SK-N-SH treated with all-trans-retinoic acid at 6 μM for 48 hours (cell line): ENCODE measurements at regions not wholly inside any gene's neighbourhood (a gene's known extent, or its start where the extent isn't known, plus 50 kb on each side); places are given as distances from the start of the nearest gene placed in this dataset.

Experiments
- ATAC-seq: fragments of 200-7000 bp; cut with Tn5 transposase; 3 replicates; pipeline ENCODE4 v1.9.1; 2020; ENCODE audit warnings: mild to moderate bottlenecking, moderate library complexity
- ARNTL ChIP-seq: fragments of 450-650 bp; formaldehyde crosslinking; IDR thresholded peaks from 2 replicates; pipeline ENCODE4 v1.5.0; 2020; ENCODE audit warnings: low read depth, mild to moderate bottlenecking, moderate library complexity, borderline replicate concordance
- CSRNP3 ChIP-seq: fragments of 250-450 bp; sonication (Bioruptor Pico); IDR thresholded peaks from 2 replicates; pipeline ENCODE4 v1.5.1; 2021; ENCODE audit warnings: mild to moderate bottlenecking, moderate library complexity
- GLIS3 ChIP-seq: fragments of 250-450 bp; sonication (Bioruptor Pico); IDR thresholded peaks from 2 replicates; pipeline ENCODE4 v1.5.0; 2020; ENCODE audit warnings: mild to moderate bottlenecking, moderate library complexity
- OSR1 ChIP-seq: fragments of 250-450 bp; sonication (Bioruptor Pico); IDR thresholded peaks from 2 replicates; pipeline ENCODE4 v1.8.0; 2022; ENCODE audit warnings: moderate library complexity, mild to moderate bottlenecking, inconsistent platforms
- PATZ1 ChIP-seq: fragments of 250-450 bp; sonication (Bioruptor Pico); IDR thresholded peaks from 2 replicates; pipeline ENCODE4 v1.8.0; 2020; ENCODE audit warnings: mild to moderate bottlenecking, moderate library complexity, borderline replicate concordance
- POU6F1 ChIP-seq: fragments of 250-450 bp; sonication (Bioruptor Pico); IDR thresholded peaks from 2 replicates; pipeline ENCODE4 v1.8.0; 2021; ENCODE audit warnings: low read depth, mild to moderate bottlenecking, moderate library complexity, borderline replicate concordance
- PPARA ChIP-seq: fragments of 250-450 bp; sonication (Bioruptor Pico); IDR thresholded peaks from 2 replicates; pipeline ENCODE4 v1.5.0; 2020; ENCODE audit warnings: mild to moderate bottlenecking, borderline replicate concordance
- SNAI2 ChIP-seq: fragments of 250-450 bp; sonication (Bioruptor Pico); IDR thresholded peaks from 2 replicates; pipeline ENCODE4 v1.5.0; 2020; ENCODE audit warnings: mild to moderate bottlenecking, moderate library complexity
- TCF4 ChIP-seq: fragments of 250-450 bp; sonication (Bioruptor Pico); IDR thresholded peaks from 2 replicates; pipeline ENCODE4 v1.8.0; 2021; ENCODE audit warnings: mild to moderate bottlenecking, moderate library complexity, borderline replicate concordance
- TOX ChIP-seq: fragments of 250-450 bp; sonication (Bioruptor Pico); IDR thresholded peaks from 2 replicates; pipeline ENCODE4 v1.8.0; 2021; ENCODE audit warnings: mild to moderate bottlenecking, moderate library complexity, borderline replicate concordance
- ZFP3 ChIP-seq: fragments of 250-450 bp; sonication (Bioruptor Pico); IDR thresholded peaks from 2 replicates; pipeline ENCODE4 v1.5.0; 2020; ENCODE audit warnings: mild to moderate bottlenecking, moderate library complexity
- ZFP30 ChIP-seq: fragments of 450-650 bp; formaldehyde crosslinking; IDR thresholded peaks from 2 replicates; pipeline ENCODE4 v1.5.0; 2022; ENCODE audit warnings: mild to moderate bottlenecking, moderate library complexity
- ZNF565 ChIP-seq: fragments of 450-650 bp; formaldehyde crosslinking; conservative IDR thresholded peaks from 2 replicates; pipeline ENCODE4 v1.5.0; 2020; ENCODE audit warnings: low read depth, mild to moderate bottlenecking, moderate library complexity
- ZNF70 ChIP-seq: fragments of 450-650 bp; formaldehyde crosslinking; IDR thresholded peaks from 2 replicates; pipeline ENCODE4 v1.5.0; 2020; ENCODE audit warnings: mild to moderate bottlenecking, moderate library complexity
- ZNF8 ChIP-seq: fragments of 450-650 bp; formaldehyde crosslinking; IDR thresholded peaks from 2 replicates; pipeline ENCODE4 v1.5.0; 2020; ENCODE audit warnings: mild to moderate bottlenecking, moderate library complexity
- TF ChIP-seq, protein P1 (sequence below): fragments of 250-450 bp; sonication (Bioruptor Pico); IDR thresholded peaks from 2 replicates; pipeline ENCODE4 v1.5.1; 2020; ENCODE audit warnings: low read depth, mild to moderate bottlenecking, moderate library complexity

DNA sequence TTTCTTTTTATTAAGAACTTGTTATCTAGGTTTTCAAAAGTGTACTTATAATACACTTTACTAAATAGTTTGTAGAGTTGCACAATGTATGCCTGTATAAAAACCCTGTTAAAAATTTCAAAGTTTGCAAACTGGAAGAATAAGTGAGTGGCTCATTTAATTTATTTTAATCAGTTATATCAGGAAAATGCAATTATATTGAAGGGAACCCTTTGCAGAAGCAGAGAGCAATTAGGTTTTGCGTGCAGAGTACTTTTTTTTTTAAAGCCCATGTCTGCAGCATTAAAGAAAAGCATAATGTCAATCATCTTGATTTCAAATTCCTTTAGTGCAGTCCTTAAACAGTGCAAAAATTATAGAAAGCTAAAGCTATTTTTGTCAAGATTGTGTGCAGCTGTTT, 271.3 kb upstream of the LDB2 start:
- peak; percentile 97 for TF ChIP-seq ZNF565 (CRISPR knock-in tag)
- TF ChIP-seq PPARA (CRISPR knock-in tag), result no peak
- no peak for TF ChIP-seq OSR1 (CRISPR knock-in tag)
- TF ChIP-seq, protein P1, sequence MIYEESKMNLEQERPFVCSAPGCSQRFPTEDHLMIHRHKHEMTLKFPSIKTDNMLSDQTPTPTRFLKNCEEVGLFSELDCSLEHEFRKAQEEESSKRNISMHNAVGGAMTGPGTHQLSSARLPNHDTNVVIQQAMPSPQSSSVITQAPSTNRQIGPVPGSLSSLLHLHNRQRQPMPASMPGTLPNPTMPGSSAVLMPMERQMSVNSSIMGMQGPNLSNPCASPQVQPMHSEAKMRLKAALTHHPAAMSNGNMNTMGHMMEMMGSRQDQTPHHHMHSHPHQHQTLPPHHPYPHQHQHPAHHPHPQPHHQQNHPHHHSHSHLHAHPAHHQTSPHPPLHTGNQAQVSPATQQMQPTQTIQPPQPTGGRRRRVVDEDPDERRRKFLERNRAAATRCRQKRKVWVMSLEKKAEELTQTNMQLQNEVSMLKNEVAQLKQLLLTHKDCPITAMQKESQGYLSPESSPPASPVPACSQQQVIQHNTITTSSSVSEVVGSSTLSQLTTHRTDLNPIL (CRISPR knock-in tag), result no peak
- no peak for ATAC-seq

GRCh38 chr4:17168571-17168970, 270.1 kb upstream of the LDB2 start:
- peak; percentile 68 for ATAC-seq
- TF ChIP-seq ARNTL (CRISPR knock-in tag) (no peak), POU6F1 (CRISPR knock-in tag) (no peak), PATZ1 (CRISPR knock-in tag) (no peak), ZNF70 (no peak), ZNF8 (no peak), OSR1 (CRISPR knock-in tag) (no peak), PPARA (CRISPR knock-in tag) (no peak), ZFP3 (no peak), CSRNP3 (CRISPR knock-in tag) (no peak), SNAI2 (no peak)
- TF ChIP-seq, protein P1 (CRISPR knock-in tag), result no peak

GRCh38 chr4:17166954-17167353, 268.5 kb upstream of the LDB2 start:
- TF ChIP-seq, protein P1 (CRISPR knock-in tag), result no peak
- no peak for TF ChIP-seq ZNF565 (CRISPR knock-in tag)
- TF ChIP-seq, all 23 proteins: peak for 0
- no peak for ATAC-seq

GRCh38 chr4:17165286-17165685, 266.8 kb upstream of the LDB2 start:
- TF ChIP-seq ZFP30 (CRISPR knock-in tag) (no peak), ARNTL (CRISPR knock-in tag) (no peak), TOX (CRISPR knock-in tag) (no peak), TCF4 (CRISPR knock-in tag) (no peak)
- ATAC-seq, result no peak

DNA sequence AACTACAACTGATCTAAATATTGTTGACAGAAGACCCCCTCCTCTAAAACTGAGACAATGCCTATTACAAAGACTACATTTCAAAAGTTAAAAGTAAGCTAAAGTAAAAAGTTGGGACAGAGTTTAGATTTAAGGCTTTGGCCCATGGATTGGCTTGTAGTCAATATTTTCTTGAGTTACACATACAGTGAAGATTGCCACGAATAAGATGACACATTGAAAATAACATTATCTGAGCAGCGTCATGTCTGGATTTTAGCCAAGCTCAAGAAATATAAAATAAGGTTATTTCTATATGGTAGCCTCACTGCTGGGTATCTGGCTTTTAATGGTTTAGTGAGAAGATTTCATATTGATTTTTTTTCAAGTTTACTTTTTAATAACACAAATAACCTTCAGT, 266.2 kb upstream of the LDB2 start:
- no peak for ATAC-seq
- no peak for TF ChIP-seq TCF4 (CRISPR knock-in tag)
- no peak for TF ChIP-seq GLIS3
- no peak for TF ChIP-seq CSRNP3 (CRISPR knock-in tag)
- TF ChIP-seq PATZ1 (CRISPR knock-in tag), result no peak
- no peak for TF ChIP-seq ZFP30 (CRISPR knock-in tag)
- no peak for TF ChIP-seq POU6F1 (CRISPR knock-in tag)
- TF ChIP-seq TOX (CRISPR knock-in tag), result no peak
